GM12801 (cell line): ENCODE measurements at regions not wholly inside any gene's neighbourhood (a gene's known extent, or its start where the extent isn't known, plus 50 kb on each side); places are given as distances from the start of the nearest gene placed in this dataset.

Experiments used
- TF ChIP-seq, protein P1 (sequence below): IDR thresholded peaks from one replicate; pipeline ENCODE4 v1.5.1; 2011; ENCODE audit warnings: control low read depth; ENCODE audit not compliant: insufficient read length; ENCODE audit errors: extremely low read depth

- TF ChIP-seq, protein P1, sequence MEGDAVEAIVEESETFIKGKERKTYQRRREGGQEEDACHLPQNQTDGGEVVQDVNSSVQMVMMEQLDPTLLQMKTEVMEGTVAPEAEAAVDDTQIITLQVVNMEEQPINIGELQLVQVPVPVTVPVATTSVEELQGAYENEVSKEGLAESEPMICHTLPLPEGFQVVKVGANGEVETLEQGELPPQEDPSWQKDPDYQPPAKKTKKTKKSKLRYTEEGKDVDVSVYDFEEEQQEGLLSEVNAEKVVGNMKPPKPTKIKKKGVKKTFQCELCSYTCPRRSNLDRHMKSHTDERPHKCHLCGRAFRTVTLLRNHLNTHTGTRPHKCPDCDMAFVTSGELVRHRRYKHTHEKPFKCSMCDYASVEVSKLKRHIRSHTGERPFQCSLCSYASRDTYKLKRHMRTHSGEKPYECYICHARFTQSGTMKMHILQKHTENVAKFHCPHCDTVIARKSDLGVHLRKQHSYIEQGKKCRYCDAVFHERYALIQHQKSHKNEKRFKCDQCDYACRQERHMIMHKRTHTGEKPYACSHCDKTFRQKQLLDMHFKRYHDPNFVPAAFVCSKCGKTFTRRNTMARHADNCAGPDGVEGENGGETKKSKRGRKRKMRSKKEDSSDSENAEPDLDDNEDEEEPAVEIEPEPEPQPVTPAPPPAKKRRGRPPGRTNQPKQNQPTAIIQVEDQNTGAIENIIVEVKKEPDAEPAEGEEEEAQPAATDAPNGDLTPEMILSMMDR, result no peak
Measured at GRCh38 chr15:70294731-70295305, 197.1 kb upstream of the TLE3 start.

DNA sequence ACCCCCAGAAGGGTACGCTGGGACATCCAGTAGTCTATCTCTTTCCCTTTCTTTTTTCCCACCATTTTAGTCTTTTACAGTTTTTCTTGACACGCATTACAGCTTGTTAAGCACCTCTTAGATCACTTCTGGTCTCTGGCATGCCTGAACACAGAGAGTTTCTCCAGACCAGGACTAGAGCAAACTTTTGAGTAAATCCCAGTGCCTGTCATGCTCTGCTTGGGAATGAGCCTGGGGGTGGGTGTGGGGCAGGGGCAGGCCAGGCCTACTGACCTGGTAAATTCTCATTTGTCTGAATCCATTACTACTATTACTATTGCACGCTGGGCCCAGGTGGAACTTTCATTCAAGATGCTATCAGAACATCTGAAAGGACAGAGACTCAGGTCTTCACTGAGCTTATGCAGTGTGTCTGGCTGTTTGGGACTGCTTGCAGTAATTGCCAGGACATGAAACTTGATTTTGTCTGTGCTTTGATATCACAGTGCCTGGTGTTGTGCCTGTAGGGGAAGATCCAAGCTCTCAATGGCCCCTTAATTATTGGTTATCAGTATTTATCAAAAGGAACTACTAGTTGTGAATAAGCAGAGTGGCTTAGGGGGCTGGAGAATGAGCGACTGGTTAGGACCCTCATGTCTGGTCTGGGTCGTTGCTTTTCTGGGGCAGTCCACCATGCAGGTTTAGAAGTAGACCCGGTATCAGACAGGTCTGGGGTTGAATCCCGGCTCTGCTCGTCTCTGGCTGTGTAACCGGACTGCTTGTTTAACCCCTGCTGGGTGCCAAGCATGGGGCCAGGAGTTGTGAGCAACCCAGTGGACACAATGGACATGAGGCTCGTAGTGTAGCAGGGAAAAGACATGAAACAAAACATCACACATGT is 196.1 kb upstream of the TLE3 start:
- TF ChIP-seq, protein P1, result no peak

GRCh38 chr15:70293138-70293537 is 195.4 kb upstream of the TLE3 start:
- TF ChIP-seq, protein P1, result no peak

GRCh38 chr15:70292076-70292760 is 194.5 kb upstream of the TLE3 start:
- TF ChIP-seq, protein P1, result no peak

- TF ChIP-seq, protein P1, result no peak
Measured at GRCh38 chr15:70291305-70292075, 193.8 kb upstream of the TLE3 start.

- TF ChIP-seq, protein P1, result no peak
Measured at GRCh38 chr15:70290708-70291107, 193.0 kb upstream of the TLE3 start.
